HEK293T (cell line): ENCODE measurements at regions not wholly inside any gene's neighbourhood (a gene's known extent, or its start where the extent isn't known, plus 50 kb on each side); places are given as distances from the start of the nearest gene placed in this dataset.

Source experiments
- ARNT ChIP-seq: fragments of 450-650 bp; IDR thresholded peaks from 2 replicates; pipeline ENCODE4 v1.6.1; 2017; ENCODE audit warnings: mild to moderate bottlenecking
- BHLHE40 ChIP-seq: fragments of 450-650 bp; IDR thresholded peaks from 2 replicates; pipeline ENCODE4 v1.6.1; 2016; ENCODE audit warnings: mild to moderate bottlenecking, moderate library complexity, borderline replicate concordance
- ELF4 ChIP-seq: fragments of 450-650 bp; IDR thresholded peaks from 2 replicates; pipeline ENCODE4 v1.6.1; 2017; ENCODE audit warnings: antibody characterized with exemption
- FOXA1 ChIP-seq: fragments of 450-650 bp; IDR thresholded peaks from 2 replicates; pipeline ENCODE4 v1.6.1; 2016; ENCODE audit warnings: mild to moderate bottlenecking
- FOXK2 ChIP-seq: fragments of 450-650 bp; IDR thresholded peaks from 2 replicates; pipeline ENCODE4 v1.6.1; 2016; ENCODE audit warnings: mild to moderate bottlenecking
- FOXM1 ChIP-seq: fragments of 450-650 bp; IDR thresholded peaks from 2 replicates; pipeline ENCODE4 v1.6.1; 2017; ENCODE audit warnings: mild to moderate bottlenecking, borderline replicate concordance
- HDGF ChIP-seq: fragments of 450-650 bp; IDR thresholded peaks from 2 replicates; pipeline ENCODE4 v1.6.1; 2017; ENCODE audit warnings: antibody characterized with exemption, borderline replicate concordance
- L3MBTL2 ChIP-seq: fragments of 450-650 bp; conservative IDR thresholded peaks from 2 replicates; pipeline ENCODE4 v1.6.1; 2016; ENCODE audit warnings: mild to moderate bottlenecking
- LEF1 ChIP-seq: fragments of 450-650 bp; IDR thresholded peaks from 2 replicates; pipeline ENCODE4 v1.6.1; 2017; ENCODE audit warnings: mild to moderate bottlenecking, borderline replicate concordance
- NFRKB ChIP-seq: fragments of 450-650 bp; IDR thresholded peaks from 2 replicates; pipeline ENCODE4 v1.6.1; 2016; ENCODE audit warnings: mild to moderate bottlenecking, moderate library complexity
- PKNOX1 ChIP-seq: fragments of 450-650 bp; IDR thresholded peaks from 2 replicates; pipeline ENCODE4 v1.6.1; 2016
- SP1 ChIP-seq: fragments of 450-650 bp; IDR thresholded peaks from 2 replicates; pipeline ENCODE4 v1.6.1; 2017
- SUZ12 ChIP-seq: fragments of 450-650 bp; IDR thresholded peaks from 2 replicates; pipeline ENCODE4 v1.6.1; 2016; ENCODE audit warnings: mild to moderate bottlenecking

GRCh38 chr15:47900751-47901150 lies 183.4 kb downstream of the SEMA6D start:
- no peak for TF ChIP-seq BHLHE40
- no peak for TF ChIP-seq ELF4
- TF ChIP-seq FOXM1: no peak
- TF ChIP-seq L3MBTL2: no peak
- TF ChIP-seq SP1: no peak
- no peak for TF ChIP-seq SUZ12
- TF ChIP-seq HDGF: no peak
- TF ChIP-seq PKNOX1: no peak
- no peak for TF ChIP-seq ARNT
- no peak for TF ChIP-seq FOXA1
- TF ChIP-seq FOXK2: no peak
- TF ChIP-seq LEF1: no peak
- no peak for TF ChIP-seq NFRKB
